ENCODE measurements at regions not wholly inside any gene's neighbourhood (a gene's known extent, or its start where the extent isn't known, plus 50 kb on each side); places are given as distances from the start of the nearest gene placed in this dataset.

- CTCF ChIA-PET, result no interaction called here
- DNase-seq (ENCODE audit: low read depth, low spot score) (no peak), FAIRE-seq (no peak)
- BruUV-seq (replicated peaks), result no TSS peak
- H3K4me1 ChIP-seq (ENCODE audit: control insufficient read depth, extremely low read depth, insufficient read depth, low read length), result no peaks in the 10 kb centered on the region
- H3K79me2 ChIP-seq (ENCODE audit: control insufficient read depth, insufficient read depth, low read length), result no peaks in the 10 kb centered on the region
- intact Hi-C loops (cut with micrococcal nuclease) (no loop called here), dilution Hi-C loops (cut with MboI; ENCODE audit: extremely low pct_ligation_motif_present, low sequenced_read_pairs) (no loop called here)
- H3K27me3 ChIP-seq (ENCODE audit: control insufficient read depth in 2 of 2, insufficient read depth in 2 of 2, low read length in 2 of 2), result peaks cover 2 to 3% of the 10 kb centered on the region in 2 experiments
- H3K9me1 ChIP-seq (replicated peaks; ENCODE audit: control insufficient read depth, extremely low read depth, insufficient read depth, low read length), result no peaks in the 10 kb centered on the region
- TF ChIP-seq POLR2A (IDR thresholded peaks at IDR 0.05; ENCODE audit: low read depth, low read length) (no peak), MYC (IDR thresholded peaks at IDR 0.05; ENCODE audit: low read depth, low read length) (no peak), EZH2 (IDR thresholded peaks at IDR 0.05; ENCODE audit: borderline replicate concordance, low read depth, low read length, severe bottlenecking) (no peak), JUN (IDR thresholded peaks at IDR 0.05; ENCODE audit: borderline replicate concordance, insufficient read depth, insufficient read length, low read depth) (no peak), FOS (IDR thresholded peaks at IDR 0.05; ENCODE audit: borderline replicate concordance, insufficient read depth, low read length) (no peak), POLR2AphosphoS5 (IDR thresholded peaks at IDR 0.05; ENCODE audit: insufficient read depth, low read depth, low read length) (no peak), CTCF (IDR thresholded peaks at IDR 0.05; ENCODE audit: extremely low read depth in 1 of 2, insufficient read depth in 1 of 2, low read depth in 1 of 2, low read length in 2 of 2) (no peak), GATA2 (IDR thresholded peaks at IDR 0.05; ENCODE audit: insufficient read depth, insufficient read length, low read depth, low read length) (no peak)
- TF ChIP-seq, protein P1, sequence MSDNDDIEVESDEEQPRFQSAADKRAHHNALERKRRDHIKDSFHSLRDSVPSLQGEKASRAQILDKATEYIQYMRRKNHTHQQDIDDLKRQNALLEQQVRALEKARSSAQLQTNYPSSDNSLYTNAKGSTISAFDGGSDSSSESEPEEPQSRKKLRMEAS (IDR thresholded peaks at IDR 0.05; ENCODE audit: insufficient read depth, insufficient read length), result no peak
- H3K9me3 ChIP-seq (replicated peaks; ENCODE audit: control insufficient read depth, insufficient read depth, low read length), result no peaks in the 10 kb centered on the region
- no peak overlapping the region for H2AFZ ChIP-seq (ENCODE audit: low read depth, low read length)
- no peaks in the 10 kb centered on the region for H3K36me3 ChIP-seq (ENCODE audit: control insufficient read depth in 2 of 2, extremely low read depth in 1 of 2, insufficient read depth in 2 of 2, low read length in 2 of 2)
- POLR2A ChIA-PET, result no interaction called here
- H3K4me2 ChIP-seq (ENCODE audit: insufficient read depth, low read length), result no peak overlapping the region
- H3K9ac ChIP-seq (replicated peaks; ENCODE audit: extremely low read depth, insufficient read depth, low read length), result no peak overlapping the region
- H3K4me3 ChIP-seq (replicated peaks in 1 of 3; ENCODE audit: insufficient read depth in 1 of 3, low read depth in 1 of 3, low read length in 3 of 3), result no peak overlapping the region
- no peak overlapping the region for H3K27ac ChIP-seq (ENCODE audit: insufficient read depth, low read depth, low read length)
- H4K20me1 ChIP-seq (replicated peaks; ENCODE audit: control insufficient read depth, extremely low read depth, insufficient read depth, low read length), result no peaks in the 10 kb centered on the region
These were observed 324.9 kb downstream of the CCDC85A start for GRCh38 chr2:56508662-56509061.

All from endothelial cell of umbilical vein (primary cell).